Hippocampal formation (tissue), 2 donors: ENCODE measurements at regions not wholly inside any gene's neighbourhood (a gene's known extent, or its start where the extent isn't known, plus 50 kb on each side); places are given as distances from the start of the nearest gene placed in this dataset.
A peak's percentile ranks its signal among the peaks of the same experiment; 100 is the strongest.

Experiments
- DNase-seq, 2 donors: peaks; one replicate each; lab custom pipeline; 2025; lab: John Stamatoyannopoulos, UW

GRCh38 chrX:17206584-17206983, 168.4 kb upstream of the NHS start:
- no peak for DNase-seq

GRCh38 chrX:17214962-17215361, 160.0 kb upstream of the NHS start:
- DNase-seq, result no peak

GRCh38 chrX:17226736-17227135, 148.3 kb upstream of the NHS start:
- no peak for DNase-seq

GRCh38 chrX:17237146-17237545, 137.9 kb upstream of the NHS start:
- DNase-seq, result no peak

- peak; percentile 1 to 4 for DNase-seq
These were observed 132.5 kb upstream of the NHS start for GRCh38 chrX:17242470-17242869.

- no peak for DNase-seq
These were observed 127.9 kb upstream of the NHS start for GRCh38 chrX:17247144-17247543.

- DNase-seq, result no peak
These were observed 112.9 kb upstream of the NHS start for GRCh38 chrX:17262123-17262522.

- DNase-seq, result no peak
These were observed 108.9 kb upstream of the NHS start for GRCh38 chrX:17266136-17266535.

GRCh38 chrX:17278961-17279360, 96.0 kb upstream of the NHS start:
- DNase-seq, result no peak

GRCh38 chrX:17285983-17286382, 89.0 kb upstream of the NHS start:
- DNase-seq, result no peak

- DNase-seq, result no peak
These were observed 83.7 kb upstream of the NHS start for GRCh38 chrX:17291171-17291900.

GRCh38 chrX:17292111-17292527, 82.9 kb upstream of the NHS start:
- DNase-seq, result no peak

- no peak for DNase-seq
These were observed 80.4 kb upstream of the NHS start for GRCh38 chrX:17294561-17294960.

GRCh38 chrX:17295791-17296190, 79.2 kb upstream of the NHS start:
- DNase-seq, result no peak

GRCh38 chrX:17298564-17298963, 76.4 kb upstream of the NHS start:
- DNase-seq, result no peak

- no peak for DNase-seq
These were observed 75.8 kb upstream of the NHS start for GRCh38 chrX:17299206-17299605.

- DNase-seq, result no peak
These were observed 51.6 kb upstream of the NHS start for GRCh38 chrX:17323397-17323796.
